NOMO-1 treated with DMSO at 0.1 percent for 48 hours (cell line): ENCODE measurements at regions not wholly inside any gene's neighbourhood (a gene's known extent, or its start where the extent isn't known, plus 50 kb on each side); places are given as distances from the start of the nearest gene placed in this dataset.
A peak's percentile ranks its signal among the peaks of the same experiment; 100 is the strongest.

ENCODE experiments used
- DNase-seq: peaks from one replicate; lab custom pipeline; 2025; ENCODE audit not compliant: unreplicated experiment; lab: John Stamatoyannopoulos, UW

DNA sequence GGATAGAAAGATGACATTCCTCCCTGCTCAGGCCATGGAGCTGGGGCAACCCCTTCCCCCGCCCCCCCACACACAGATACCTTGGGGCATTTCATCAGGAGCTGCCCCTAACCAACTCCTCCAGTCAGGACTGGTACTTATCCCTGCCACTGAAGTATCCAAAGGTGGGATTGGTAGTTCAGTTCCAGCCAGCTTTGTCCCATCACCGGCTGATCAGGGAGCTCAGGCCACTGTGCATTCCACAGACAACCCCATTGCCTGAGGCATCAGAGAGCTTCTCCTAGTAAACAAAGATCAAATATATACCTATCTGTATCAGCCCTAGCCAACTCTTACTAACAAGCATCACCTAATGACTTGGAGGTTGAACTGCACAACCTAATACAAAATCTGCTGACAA lies 218.2 kb upstream of the FMR1 start:
- no peak for DNase-seq

DNA sequence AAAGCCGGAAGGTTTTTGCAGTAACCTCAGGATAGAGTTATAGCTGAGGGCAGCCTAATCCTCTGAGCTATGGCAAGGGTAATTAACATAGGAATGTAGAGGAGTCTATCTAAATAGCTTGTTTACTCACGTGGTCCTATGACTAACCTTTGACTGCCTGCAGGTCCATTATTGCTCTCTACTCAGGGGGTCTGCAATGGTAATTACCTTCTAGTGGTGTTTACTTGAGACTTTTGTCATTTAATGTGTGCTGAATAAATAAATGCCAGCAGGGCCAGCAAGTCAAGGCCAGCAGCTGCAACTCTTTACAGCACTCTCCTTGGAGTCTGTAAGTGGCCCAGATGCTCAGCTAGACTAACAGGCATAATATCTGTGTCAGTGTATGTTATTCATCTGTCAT lies 212.7 kb upstream of the FMR1 start:
- DNase-seq, result no peak

- no peak for DNase-seq
Measured at GRCh38 chrX:147710301-147710700, 201.4 kb upstream of the FMR1 start.

DNA sequence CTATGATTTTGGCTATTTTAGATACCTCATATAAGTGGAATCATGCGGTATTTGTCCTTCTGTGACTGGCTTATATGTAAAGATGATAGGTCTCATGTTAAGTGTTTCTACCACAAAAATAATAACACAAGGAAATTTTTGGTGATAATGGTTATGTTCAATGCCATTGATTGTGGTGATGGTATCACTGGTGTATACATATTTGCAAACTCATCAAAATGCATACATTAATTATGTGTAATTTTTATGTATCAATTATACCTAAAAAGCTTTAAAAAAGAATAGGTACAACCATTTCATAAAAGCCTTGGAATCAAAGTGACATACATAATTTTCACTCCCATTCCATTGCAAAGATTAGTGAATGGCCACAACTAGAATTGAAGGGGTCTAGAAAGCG lies 178.3 kb upstream of the FMR1 start:
- DNase-seq, result no peak

- no peak for DNase-seq
Measured at GRCh38 chrX:147735364-147735763, 176.4 kb upstream of the FMR1 start.

DNA sequence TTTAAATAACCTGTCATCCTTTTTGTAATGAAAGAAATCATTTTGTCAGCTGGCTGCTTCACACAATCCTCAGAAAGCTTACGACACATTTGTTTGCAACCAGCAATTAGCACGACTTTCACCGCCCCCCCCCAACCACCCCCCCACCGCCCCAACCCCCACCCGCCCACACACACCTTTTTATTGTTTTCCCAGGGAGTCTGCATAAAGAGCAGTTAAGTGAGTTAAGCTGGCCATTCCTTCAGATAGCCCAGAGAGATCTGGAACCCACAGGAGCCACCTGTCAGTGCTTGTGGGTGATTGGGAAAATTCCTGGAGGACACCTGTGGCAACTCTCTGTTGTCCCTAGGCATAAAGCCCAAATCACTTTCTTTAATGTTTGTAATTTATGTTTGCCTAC lies 175.7 kb upstream of the FMR1 start:
- no peak for DNase-seq

- no peak for DNase-seq
Measured at GRCh38 chrX:147737690-147738089, 174.0 kb upstream of the FMR1 start.

- peak; percentile 75 for DNase-seq
Measured at GRCh38 chrX:147738265-147738664, 173.5 kb upstream of the FMR1 start.

DNA sequence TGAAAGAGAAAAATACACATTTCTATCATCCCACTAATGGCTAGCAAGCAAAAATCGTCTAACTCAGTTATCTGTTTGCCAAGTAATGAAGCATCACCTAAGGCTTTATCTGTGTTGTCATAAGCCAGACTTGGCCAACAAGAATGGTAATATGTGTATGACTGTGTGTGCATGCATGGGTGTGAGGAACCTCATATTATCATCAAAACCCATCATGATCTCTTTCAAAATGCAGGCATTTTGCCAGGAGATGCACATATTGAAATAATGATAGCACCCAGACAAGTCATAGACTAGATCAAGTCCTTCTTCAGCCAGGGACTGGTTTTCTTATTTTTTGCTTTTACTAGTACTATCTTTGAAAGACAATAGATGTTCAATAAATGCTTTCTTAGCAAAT lies 172.5 kb upstream of the FMR1 start:
- no peak for DNase-seq

- no peak for DNase-seq
Measured at GRCh38 chrX:147741776-147742175, 169.9 kb upstream of the FMR1 start.

DNA sequence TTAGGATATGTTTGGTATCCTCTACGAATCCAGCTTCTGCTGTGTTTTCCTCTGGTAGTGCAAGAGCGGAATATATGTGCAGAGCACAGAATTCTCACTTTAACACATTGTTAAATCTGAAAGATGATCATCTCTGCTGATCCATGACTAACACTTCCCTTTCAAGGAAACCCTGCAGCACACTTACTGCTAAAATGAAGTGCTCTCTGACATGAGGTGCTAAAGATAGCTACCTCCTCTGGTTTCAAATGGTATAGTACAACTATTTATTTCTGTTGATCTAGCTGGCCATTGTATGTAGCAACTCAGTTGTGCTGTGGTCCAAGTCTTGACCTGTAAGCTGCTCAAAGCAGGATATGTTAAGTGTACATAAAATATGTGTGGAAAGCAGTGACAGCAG lies 162.4 kb upstream of the FMR1 start:
- DNase-seq, result no peak

DNA sequence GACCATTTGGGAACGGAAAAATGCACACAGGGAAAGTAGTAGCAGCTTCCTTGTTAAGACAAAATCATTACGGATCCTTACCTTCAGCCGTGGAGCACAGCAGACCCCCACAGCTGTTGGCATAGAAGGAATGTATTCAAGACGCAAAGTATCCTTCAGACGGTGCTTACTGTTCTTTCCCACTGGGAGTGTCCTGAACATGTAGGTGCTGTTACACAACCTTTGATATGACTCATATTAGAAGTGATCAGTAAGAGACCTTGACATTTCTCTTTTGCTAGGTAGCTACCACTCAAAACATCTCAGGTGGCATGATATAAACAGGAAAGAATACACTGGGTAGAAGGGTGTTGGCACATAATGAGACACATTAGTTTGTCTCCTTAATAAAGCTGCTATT lies 154.0 kb upstream of the FMR1 start:
- no peak for DNase-seq

GRCh38 chrX:147763131-147763530 lies 148.6 kb upstream of the FMR1 start:
- DNase-seq, result no peak

- DNase-seq, result no peak
Measured at GRCh38 chrX:147764868-147765267, 146.9 kb upstream of the FMR1 start.

- no peak for DNase-seq
Measured at GRCh38 chrX:147770858-147771257, 140.9 kb upstream of the FMR1 start.

DNA sequence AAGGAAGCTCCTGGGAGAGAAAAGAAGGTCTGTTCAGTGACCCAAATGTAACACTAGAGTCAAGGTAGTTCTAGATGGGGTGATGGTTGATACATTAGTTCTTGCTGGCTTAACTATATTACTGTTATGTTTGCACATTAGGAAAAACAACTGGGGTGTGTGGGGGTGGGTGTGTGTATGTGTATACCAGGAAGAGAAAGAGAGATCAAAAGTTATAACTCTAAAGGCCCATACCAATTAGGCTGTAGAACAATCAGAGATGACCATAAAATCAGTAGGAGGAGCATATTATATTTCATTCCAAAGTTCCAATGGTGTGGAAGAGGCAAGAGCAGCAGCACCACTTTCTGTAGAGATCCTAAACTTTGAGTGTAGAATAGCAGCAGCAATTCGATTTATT lies 134.7 kb upstream of the FMR1 start:
- no peak for DNase-seq

- DNase-seq, result no peak
Measured at GRCh38 chrX:147779173-147779572, 132.5 kb upstream of the FMR1 start.

DNA sequence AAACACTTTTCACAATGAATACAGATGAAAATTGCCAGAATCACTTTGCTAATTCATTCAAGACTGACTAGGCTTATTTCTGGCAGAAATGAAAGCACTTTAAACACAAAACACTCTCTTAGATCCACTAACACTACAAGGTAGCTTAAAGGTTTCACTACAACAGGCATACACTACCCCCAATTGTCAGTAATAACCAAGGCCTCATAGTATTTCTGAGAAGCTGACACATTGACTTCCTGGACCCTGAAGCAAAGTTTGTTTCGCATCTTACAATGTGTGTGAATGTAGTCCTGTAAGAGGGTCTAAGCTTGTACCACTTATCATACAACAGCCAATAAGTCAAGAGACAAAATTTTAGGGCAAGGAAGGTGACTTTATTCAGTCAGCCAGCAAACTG lies 129.9 kb upstream of the FMR1 start:
- DNase-seq, result no peak

DNA sequence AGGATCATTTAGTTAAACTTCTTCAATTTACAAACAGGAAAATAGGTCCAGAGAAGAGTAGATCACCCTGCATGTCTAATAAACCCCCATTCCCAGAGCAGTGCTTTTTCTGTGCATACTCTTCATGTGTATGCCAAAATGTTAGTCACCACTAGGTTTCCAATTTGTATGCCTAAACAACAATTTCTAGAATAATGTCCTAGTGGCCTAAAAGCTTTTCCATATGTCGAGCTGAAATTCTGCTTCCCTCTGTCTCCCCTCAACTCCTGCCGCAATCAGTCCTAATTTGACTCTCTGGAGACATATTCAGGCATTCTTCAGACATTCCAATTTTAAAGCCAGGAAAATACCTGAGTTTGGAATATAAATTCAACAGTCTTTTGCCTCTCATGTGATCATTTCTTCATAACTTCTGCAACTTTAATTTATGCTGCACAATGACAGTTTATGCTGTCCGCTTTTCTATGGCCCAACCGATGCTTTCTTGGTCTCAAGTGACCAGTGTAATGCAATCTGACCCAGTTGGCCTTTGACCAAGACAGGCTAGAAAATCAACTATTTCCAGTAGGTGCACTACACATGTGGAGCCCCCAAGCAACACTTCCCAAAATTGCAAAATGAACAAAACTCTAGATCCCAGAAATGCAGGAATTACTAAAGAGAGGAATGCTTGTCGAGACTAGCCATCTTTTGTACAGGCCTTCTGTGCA lies 122.9 kb upstream of the FMR1 start:
- no peak for DNase-seq

DNA sequence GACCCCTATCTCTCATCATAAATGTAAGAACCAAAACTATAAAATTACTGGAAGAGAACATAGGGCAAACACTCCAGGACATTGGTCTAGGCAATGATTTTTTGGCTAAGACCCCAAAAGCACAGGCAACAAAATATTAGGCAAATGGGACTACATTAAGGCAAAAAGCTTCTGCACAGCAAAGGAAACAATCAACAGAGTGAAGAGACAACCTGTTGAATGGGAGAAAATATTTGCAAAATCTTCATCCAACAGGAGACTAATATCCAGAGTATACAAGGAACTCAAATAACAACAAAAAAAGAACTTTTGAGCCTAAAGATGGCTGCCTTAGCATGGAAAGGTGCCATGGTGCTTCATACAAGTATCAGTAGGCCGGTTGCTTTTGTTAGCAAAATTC lies 111.1 kb upstream of the FMR1 start:
- no peak for DNase-seq

DNA sequence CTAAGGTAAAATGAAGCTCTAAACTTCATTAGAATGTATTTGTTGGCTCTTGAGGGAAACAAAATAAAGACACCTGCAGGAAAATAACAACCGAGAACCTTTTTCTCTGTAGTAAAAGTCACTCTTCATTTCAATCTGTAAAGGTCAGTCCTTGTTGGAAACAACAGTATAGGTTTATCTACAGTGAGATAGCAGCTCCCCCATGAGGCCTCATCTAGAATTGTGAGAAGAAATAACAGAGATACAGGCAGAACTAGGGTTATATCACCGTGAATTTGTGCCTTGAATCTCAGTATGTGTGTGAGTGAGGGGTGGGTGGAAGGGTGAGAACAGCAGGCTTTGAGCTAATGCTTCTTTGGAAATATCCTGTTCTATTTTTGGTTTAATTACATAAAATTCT lies 107.8 kb upstream of the FMR1 start:
- peak; percentile 43 for DNase-seq

- no peak for DNase-seq
Measured at GRCh38 chrX:147811803-147812202, 99.9 kb upstream of the FMR1 start.

- DNase-seq, result no peak
Measured at GRCh38 chrX:147827070-147827469, 84.6 kb upstream of the FMR1 start.

- no peak for DNase-seq
Measured at GRCh38 chrX:147828719-147829118, 83.0 kb upstream of the FMR1 start.
